Forelimb muscle (tissue), 1 donor: ENCODE measurements at regions not wholly inside any gene's neighbourhood (a gene's known extent, or its start where the extent isn't known, plus 50 kb on each side); places are given as distances from the start of the nearest gene placed in this dataset.

Experiments used
- DNase-seq: peaks from one replicate; pipeline ENCODE4 v3.0.0-alpha.2; 2013; ENCODE audit warnings: low read depth

GRCh38 chr18:57915865-57916582 is 112.9 kb upstream of the ATP8B1 start:
- no peak for DNase-seq

GRCh38 chr18:57915248-57915647 is 112.1 kb upstream of the ATP8B1 start:
- DNase-seq, result no peak

- no peak for DNase-seq
These were observed 110.6 kb upstream of the ATP8B1 start for GRCh38 chr18:57913686-57914085.

- no peak for DNase-seq
These were observed 107.7 kb upstream of the ATP8B1 start for GRCh38 chr18:57910817-57911216.

- DNase-seq, result no peak
These were observed 107.0 kb upstream of the ATP8B1 start for GRCh38 chr18:57910134-57910533.

GRCh38 chr18:57909620-57910019 is 106.5 kb upstream of the ATP8B1 start:
- no peak for DNase-seq

- DNase-seq, result no peak
These were observed 105.0 kb upstream of the ATP8B1 start for GRCh38 chr18:57908092-57908491.

GRCh38 chr18:57907550-57907949 is 104.4 kb upstream of the ATP8B1 start:
- DNase-seq, result no peak

- DNase-seq, result no peak
These were observed 103.7 kb upstream of the ATP8B1 start for GRCh38 chr18:57906852-57907251.

- no peak for DNase-seq
These were observed 101.4 kb upstream of the ATP8B1 start for GRCh38 chr18:57904535-57904934.

GRCh38 chr18:57902721-57903120 is 99.6 kb upstream of the ATP8B1 start:
- no peak for DNase-seq

GRCh38 chr18:57901825-57902589 is 98.9 kb upstream of the ATP8B1 start:
- no peak for DNase-seq

- DNase-seq, result no peak
These were observed 97.9 kb upstream of the ATP8B1 start for GRCh38 chr18:57900906-57901435.

GRCh38 chr18:57898506-57899124 is 95.5 kb upstream of the ATP8B1 start:
- no peak for DNase-seq

GRCh38 chr18:57895182-57895581 is 92.1 kb upstream of the ATP8B1 start:
- DNase-seq, result no peak

GRCh38 chr18:57891707-57892391 is 88.7 kb upstream of the ATP8B1 start:
- no peak for DNase-seq

- no peak for DNase-seq
These were observed 87.2 kb upstream of the ATP8B1 start for GRCh38 chr18:57890266-57890665.

- no peak for DNase-seq
These were observed 86.7 kb upstream of the ATP8B1 start for GRCh38 chr18:57889841-57890240.

GRCh38 chr18:57887543-57888383 is 84.6 kb upstream of the ATP8B1 start:
- DNase-seq, result no peak

GRCh38 chr18:57885931-57886330 is 82.8 kb upstream of the ATP8B1 start:
- no peak for DNase-seq

GRCh38 chr18:57882465-57882864 is 79.3 kb upstream of the ATP8B1 start:
- DNase-seq, result no peak
